ENCODE measurements at regions not wholly inside any gene's neighbourhood (a gene's known extent, or its start where the extent isn't known, plus 50 kb on each side); places are given as distances from the start of the nearest gene placed in this dataset.
"Not testable (repeated sequence)": the region's sequence is repeated elsewhere in the genome, so short reads cannot be mapped to it uniquely, and the experiment has no call there.

DNA sequence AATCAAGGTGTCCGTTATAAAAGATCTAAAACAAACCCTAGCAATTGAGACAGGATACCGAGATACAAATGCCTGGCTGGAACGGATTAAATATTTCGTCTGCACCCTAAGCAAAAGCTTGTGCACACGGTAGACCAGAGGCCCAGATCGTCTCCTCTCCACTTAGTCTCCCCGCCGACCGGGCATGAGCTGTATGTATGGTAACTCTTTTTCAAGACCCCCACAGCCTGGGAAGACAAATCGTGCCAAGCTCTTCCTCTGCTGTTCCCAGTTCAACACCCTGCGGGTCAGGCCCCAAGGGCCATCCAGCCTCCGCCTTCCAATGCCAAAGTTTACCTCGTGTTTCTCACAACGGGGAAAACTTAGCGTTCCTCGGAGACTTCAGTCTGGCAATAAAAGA lies 285.7 kb upstream of the GALNT17 start:
- DNase-seq (ENCODE audit: low read depth in 4 of 4, low spot score in 1 of 4): no peak

DNA sequence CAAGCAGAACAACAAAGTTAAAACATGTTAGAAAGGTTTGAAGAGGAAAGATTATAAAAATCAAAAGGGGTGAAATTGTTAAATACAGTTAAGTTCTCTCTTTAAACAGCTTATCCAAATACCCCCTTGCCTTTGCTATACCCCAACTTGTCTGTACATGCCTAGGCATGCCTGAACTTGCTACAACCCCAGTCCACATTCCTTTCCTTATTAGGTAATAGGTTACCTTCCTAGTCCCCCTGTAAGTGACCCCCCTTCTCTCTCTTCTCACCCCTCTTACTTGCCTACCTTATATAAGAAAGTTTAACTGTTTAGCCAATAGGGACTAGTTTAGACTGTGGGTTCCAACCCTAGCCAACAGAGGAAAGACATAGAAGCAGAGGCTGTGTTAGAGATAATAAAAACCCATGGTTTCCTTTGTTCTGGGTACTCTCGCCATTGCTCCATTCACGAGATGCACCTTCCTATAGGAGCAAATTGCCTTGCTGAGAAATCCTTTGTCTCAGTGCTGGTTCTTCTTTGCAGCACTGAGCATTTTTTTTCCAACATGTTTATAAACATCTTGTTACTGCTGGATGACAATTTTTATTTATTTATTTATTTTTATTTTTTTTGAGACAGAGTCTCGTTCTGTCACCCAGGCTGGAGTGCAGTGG lies 282.2 kb upstream of the GALNT17 start:
- no peak for DNase-seq (ENCODE audit: low read depth in 4 of 4, low spot score in 1 of 4)

DNA sequence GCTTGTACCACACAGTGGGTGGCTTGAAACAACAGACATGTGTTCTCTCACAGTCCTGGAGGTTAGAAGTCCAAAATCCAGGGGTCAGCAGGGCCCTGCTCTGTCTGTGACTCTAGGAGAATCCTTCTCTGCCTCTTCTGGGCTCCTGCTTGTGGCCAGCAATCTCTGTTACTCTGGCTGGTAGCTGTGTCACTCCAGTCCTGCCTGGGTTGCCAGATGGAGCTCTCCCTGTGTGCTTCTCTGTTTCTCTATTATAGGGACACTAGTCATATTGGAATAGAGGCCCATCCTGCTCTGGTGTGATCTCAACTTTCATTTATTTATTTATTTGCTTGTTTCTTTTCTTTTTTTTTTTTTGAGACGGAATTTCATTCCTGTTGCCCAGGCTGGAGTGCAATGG lies 276.6 kb upstream of the GALNT17 start:
- DNase-seq (ENCODE audit: low read depth in 4 of 4, low spot score in 1 of 4): no peak

DNA sequence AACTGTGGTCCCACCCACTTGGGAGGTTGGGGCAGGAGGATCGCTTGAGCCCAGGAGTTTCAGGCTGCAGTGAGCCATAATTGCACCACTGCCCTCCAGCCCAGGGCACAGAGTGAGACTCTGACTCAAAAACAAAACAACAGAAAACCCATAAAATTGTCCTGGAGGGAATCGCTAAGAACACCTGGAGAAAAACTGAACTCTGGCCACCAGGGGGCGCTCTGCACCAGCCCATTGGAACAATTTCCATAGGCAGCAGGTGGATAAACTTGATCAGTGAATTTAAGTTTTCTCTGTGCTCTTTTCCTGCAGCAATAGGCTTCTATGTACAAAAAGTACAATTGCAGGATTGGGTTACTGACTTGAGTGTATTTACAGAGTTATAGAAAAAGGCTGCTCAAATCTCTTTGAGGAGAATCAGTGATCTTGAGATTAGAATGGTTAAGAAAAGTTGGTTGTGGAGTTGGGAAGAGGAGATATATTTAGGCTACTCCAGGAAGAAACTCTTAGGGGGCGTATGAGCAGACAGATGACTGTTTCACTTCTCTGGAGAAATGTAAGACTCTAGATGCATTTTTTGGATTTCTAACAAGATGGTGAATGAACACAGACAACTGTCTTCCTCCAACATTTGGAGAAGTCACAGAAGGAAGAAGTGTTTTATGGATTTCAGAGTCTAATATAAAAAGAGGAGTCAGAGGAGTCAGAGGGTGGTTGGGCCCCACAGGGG lies 274.9 kb upstream of the GALNT17 start:
- DNase-seq (ENCODE audit: low read depth in 4 of 4, low spot score in 1 of 4): peak; percentile 19 to 45 (median 26)

DNA sequence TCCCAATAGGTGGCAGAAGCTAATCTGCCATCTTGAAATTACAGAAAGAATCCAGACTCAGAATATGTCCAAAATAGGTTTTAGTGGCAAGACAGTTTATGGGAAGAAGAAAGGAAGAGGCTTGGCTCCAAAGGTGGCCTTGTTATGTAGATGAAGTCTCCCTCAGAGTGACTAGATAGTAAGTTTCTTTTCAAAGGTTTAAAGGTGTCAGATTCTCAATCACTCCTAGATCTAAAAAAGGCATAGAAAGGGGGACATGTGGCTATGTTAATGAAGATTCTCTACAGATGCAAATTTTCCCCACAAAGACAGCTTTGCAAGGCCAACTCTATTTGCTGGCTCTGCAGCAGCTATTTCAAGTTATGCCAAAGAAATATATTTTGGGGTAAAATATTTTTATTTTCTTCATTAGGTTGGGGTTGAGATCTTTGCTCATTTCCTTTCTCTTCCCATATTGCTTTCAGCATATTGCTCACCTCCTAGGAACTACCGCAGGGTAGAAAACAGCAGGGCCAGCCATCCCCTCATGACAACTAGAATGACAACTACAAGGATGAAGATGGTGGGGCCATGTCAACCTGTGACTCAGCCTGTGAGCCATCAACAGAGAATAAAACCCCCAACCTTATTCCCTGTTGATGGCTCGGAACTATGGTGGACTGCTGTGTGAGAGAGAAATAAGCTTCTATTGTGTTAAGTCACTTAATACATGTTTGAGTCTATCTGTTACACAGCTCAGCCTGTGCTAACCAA lies 274.0 kb upstream of the GALNT17 start:
- no peak for DNase-seq (ENCODE audit: low read depth in 4 of 4, low spot score in 1 of 4)

DNA sequence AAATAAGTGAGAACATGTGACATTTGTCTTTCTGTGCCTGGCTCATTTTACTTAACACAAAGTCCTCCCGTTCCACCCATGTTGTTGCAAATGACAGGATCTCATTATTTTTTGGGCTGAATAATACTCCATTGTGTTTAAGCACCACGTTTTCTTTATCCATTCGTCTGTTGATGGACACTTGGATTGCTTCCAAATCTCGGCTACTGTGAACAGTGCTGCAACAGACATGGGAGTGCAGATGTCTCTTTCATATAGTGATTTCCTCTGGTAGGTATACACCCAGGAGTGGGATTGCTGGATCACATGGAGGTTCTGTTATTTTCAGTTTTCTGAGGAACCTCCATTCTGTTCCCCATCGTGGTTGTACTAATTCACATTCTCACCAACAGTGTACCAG lies 264.4 kb upstream of the GALNT17 start:
- no peak for DNase-seq (ENCODE audit: low read depth in 4 of 4, low spot score in 1 of 4)

DNA sequence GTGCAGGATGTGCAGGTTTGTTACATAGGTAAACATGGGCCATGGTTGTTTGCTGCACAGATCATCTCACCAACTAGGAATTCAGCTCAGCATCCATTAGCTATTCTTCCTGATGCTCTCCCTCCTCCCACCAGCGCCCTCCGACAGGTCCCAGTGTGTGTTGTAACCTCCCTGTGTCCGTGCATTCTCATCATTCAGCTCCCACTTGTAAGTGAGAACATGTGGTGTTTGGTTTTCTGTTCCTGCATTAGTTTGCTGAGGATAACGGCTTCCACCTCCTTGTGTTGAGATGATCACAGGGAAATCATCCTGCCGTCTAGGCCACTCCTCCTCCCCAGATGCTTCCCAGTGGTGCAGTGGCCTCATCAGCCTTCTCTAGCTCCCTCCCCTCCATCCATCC lies 261.6 kb upstream of the GALNT17 start:
- no peak for DNase-seq (ENCODE audit: low read depth in 4 of 4, low spot score in 1 of 4)

DNA sequence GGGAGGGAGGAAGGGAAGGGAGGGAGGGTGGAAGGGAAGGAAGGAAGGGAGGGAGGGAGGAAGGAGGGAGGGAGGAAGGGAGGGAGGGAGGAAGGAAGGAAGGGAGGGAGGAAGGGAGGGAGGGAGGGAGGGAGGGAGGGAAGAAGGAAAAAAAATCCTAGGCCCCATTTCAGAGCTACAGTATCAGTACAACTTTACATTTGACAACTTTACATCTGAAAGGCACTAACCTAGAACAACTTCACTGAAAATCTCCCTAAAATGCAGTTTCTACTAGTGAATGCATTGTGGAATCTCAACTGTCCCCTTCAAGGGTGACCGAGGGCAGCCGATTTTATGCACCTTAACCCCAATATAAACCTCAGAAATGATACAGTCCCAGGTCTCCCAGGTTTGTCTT lies 259.8 kb upstream of the GALNT17 start:
- no peak for DNase-seq (ENCODE audit: low read depth in 4 of 4, low spot score in 1 of 4)

DNA sequence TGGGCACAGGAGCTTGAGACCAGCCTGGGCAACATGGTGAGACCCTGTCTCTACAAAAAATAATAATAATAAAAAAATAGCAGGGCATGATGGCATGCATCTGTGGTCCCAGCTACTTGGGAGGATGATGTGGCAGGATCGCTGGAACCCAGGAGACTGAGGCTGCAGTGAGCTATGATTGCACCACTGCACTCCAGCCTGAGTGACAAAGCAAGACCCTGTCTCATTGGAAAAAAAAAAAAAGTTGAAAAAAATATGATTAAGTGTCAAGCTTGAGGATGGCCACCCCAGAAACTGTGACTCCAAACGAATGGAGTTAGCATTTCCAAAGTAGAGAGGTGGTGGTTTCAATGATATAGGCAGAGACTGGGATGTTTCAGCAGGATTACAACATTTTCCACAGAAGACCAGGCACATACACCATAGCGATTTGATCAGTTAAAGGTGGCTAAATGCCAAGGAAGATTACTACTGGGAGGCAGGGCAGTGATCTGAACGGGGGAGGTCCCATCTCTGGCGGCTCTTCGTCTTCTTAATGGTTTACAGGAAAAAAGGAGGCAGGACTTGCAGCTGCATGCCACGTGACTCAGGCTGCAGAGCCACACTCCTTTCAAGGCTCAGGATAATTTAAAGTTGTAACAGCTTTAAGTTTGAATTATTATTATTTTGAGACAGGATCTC lies 250.6 kb upstream of the GALNT17 start:
- no peak for DNase-seq (ENCODE audit: low read depth in 4 of 4, low spot score in 1 of 4)

DNA sequence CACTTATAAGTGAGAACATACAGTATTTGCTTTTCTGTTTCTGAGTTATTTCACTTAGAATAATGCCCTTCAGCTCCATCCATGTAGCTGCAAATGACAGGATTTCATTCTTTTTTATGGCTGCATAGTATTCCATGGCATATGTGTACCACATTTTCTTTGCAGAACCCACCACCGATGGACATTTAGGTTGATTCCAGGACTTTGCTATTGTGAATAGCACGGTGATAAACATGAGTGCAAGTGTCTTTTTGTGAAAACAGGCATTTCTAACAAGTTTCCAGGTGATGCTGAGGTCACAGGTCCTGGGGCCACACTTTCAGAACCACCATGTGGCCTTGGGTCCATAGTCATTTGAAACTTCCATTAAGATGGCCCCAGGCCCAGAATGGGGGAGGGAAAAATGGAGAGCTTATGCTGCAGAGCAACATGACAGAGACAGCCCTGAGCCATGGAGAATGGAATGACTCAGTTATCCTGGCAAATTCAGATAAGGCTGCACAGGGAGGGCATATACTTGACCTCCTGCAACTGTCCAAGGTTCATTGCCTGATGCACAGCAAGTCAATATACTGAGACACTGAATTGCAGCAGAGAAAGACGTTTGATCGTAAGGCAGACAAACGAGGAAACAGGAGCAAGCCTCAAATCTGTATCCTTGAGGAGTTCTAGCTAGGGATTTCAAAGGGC lies 248.0 kb upstream of the GALNT17 start:
- no peak for DNase-seq (ENCODE audit: low read depth in 4 of 4, low spot score in 1 of 4)

DNA sequence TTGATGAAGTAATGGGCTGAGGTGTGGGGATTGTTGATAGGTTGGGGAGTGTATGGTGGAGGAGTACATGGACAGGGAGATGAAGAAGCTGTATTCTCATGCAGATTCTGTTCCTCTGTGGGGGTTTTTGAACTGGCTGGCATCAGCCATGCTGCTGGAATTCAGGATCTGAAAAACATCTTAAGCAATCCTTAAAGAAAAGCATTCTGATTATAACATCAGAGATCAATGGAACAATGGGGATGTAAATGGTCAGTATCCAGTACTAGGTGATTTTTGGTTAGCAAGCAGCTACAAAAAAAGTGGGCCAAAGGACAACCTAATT lies 247.5 kb upstream of the GALNT17 start:
- DNase-seq (ENCODE audit: low read depth in 4 of 4, low spot score in 1 of 4): no peak

DNA sequence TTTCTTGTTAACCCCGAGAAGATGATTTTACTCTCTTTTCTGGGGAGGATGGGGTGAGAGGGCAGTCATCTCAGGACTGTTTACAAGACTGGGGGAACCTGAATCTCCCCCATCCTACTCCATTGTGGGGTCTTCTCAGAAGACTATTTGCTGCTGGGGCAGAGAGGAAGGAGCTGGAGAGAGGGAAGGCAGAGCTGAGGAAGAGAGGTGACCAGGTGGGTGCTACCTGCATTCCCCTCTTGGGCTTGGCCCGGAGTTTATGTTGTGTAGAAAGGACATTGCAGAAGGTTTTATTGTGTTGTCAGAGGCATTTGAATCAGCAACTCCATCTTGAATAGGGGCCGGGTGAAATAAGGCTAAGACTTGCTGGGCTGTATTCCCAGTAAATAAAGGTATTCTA lies 247.1 kb upstream of the GALNT17 start:
- DNase-seq (ENCODE audit: low read depth in 4 of 4, low spot score in 1 of 4): no peak

DNA sequence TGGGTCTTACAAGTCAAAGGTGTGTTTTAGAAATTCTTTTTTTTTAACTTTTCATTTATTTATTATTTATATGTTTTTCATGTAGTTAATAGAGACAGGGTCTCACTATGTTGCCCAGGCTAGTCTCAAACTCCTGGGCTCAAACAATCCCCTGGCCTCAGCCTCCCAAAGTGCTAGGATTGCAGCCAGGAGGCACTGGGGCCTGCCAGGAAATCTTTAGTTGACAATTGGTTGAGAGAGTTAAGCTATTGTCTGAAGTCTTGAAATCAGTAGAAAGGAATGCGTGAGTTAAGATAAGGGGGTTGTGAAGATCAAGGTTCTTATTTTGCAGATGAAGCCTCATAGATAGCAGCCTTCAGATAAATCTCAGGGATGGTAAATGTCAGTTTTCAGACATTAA lies 245.4 kb upstream of the GALNT17 start:
- DNase-seq (ENCODE audit: low read depth in 4 of 4, low spot score in 1 of 4): no peak

DNA sequence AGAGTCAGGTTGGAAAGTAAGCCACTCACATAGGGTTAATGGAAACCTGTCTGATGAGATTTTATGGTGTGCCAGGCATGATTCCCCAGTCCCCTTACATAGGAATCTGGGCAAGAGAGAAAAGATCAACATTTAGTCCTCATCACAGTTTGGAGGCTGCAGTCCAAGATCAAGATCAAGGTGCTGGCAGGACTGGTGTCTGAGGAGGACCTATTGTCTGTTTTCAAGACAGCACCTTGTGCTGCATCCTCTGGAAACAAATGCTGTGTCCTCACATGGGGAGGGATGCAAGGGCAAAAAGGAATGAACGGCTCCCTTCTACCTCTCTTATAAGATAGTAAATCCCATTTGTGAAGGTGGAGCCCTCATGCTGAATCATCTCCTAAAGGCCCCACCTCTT lies 244.8 kb upstream of the GALNT17 start:
- DNase-seq (ENCODE audit: low read depth in 4 of 4, low spot score in 1 of 4): no peak

DNA sequence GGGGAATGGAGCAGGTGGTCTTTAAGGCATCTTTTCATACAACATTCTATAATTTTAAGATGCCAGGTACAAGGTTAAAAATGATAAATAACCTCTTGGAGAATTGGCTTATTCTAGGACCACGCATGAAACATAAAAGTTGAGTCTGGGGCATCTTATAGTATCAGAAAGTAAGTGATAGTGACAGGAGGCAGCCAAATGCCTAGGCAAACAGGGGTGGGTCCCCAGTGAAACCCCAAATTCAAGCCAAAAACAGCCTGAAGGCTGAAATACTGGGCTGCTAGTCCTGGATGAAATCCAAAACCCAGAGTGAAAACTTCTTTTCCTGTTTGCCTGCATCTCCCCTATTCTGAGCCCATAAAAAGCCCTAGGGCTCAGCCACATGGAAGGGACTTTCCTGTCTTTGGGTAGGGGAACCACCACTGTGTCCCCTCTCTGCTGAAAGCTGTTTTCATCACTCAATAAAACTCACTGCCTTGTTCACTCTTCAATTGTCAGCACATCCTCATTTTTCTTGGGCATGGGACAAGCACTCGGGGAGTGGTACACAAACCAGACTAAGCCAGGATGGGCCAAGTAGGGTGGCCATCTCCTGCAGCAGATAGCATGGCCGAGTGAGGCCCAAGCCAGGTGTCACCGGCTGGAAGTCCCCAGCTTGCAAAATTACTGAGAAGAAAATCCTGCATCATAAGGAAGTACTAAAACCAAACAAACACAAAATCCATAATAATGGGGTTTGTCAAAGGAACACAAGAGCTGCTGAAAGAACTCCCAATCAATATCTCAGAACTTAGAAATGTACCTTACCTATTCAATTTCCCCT lies 241.6 kb upstream of the GALNT17 start:
- no peak for DNase-seq (ENCODE audit: low read depth in 4 of 4, low spot score in 1 of 4)

DNA sequence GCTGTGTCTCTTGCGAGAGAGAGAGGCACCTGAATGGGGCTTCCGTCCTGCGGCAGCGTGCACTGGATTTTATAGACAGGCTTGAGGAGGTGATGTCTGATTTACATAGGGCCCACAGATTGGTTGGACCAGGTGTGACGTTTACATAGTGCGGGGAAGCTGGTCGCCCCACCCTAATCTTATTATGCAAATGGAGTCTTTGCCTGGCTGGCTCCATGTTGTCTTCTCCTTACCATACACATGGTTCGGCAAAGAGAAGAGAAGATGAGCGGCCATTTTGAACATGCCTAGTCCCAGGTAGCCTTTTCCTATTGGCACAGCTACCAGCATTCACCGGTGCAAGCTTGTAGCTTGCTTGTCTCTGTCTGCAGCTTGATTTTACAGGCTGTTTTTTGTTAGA lies 238.5 kb upstream of the GALNT17 start:
- DNase-seq (ENCODE audit: low read depth in 4 of 4, low spot score in 1 of 4): no peak

DNA sequence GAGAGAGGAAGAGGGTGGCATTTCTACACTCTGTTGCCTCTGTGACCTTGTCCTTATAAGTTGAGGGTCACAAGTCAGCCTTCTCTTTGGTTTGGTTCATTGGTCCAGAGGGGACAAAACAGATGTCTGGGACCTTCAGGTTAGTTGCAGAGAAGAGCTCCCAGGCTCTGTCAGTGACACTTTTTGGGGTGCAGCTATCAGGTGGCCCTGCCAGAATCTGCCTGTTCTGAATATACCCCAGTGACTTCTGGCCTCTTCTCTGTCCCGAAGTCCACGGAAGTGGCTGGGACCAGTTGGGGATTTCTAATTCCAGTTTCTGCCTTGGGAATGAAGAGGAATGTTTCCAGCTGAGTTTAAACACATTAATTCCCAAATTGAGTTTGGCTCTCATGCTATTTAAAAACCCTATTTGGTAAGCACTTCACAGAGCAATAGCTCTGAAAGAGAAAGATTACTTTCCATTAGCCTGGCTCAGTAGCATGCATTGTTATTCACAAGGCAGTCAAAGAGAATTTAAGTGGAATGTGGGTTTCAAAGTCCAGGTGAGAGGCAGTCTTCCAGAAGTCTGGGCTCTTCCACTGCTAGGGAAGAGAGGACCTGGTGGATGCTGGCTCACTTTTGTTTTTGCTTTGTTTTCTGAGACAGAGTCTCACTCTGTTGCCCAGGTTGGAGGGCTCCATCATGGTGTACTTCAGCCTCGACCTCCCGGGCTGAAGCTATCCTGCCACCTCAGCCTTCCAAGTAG lies 237.8 kb upstream of the GALNT17 start:
- no peak for DNase-seq (ENCODE audit: low read depth in 4 of 4, low spot score in 1 of 4)

DNA sequence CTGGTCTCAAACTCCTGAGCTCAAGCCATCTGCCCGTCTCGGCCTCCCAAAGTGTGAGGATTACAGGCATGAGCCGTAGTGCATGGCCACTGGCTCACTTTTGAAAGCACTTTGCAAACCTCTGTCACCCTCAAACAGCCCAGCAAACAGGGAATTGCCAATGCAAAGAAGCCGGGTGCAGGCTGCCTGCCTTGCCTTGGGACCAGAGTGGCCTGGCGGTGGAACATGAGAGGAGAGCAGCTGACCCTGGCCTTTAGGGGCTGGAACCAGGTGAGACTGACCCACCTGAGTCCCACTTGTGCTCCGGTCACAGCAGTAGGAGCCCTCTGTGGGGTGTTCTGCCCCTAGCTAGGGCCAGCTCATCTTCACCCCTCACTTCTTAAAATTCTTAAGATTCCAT lies 237.1 kb upstream of the GALNT17 start:
- DNase-seq (ENCODE audit: low read depth in 4 of 4, low spot score in 1 of 4): no peak

DNA sequence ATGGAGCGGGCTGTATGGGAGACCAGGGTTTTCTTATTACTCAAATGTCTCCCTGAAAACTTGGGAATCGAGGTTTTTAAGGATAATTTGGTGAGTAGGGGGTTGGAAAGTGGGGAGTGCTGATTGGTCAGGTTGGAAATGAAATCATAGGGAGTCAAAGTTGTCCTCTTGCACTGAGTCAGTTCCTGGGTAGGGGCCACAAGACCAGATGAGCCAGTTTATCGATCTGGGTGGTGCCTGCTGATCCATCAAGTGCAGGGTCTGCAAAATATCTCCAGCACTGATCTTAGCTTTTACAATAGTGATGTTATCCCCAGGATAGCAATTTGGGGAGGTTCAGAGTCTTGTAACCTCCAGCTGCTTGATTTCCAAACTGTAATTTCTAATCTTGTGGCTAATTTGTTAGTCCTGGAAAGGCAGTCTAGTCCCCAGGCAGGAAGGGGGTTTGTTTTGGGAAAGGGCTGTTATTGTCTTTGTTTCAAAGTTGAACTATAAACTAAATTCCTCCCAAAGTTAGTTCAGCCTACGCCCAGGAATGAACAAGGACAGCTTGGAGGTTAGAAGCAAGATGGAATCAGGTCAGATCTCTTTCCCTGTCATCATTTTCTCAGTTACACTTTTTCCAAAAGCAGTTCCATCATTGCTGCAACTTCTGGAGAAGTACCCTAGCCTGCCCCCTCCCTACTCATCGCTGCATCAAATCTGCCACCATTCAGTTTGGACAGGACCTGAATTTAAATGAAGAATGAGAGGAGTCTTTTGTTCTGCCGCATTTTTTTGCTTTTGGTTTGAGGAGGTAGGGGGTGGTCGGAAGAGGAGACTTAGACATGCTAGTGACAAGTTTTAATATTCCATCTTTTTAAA lies 236.4 kb upstream of the GALNT17 start:
- not testable (repeated sequence) for DNase-seq (ENCODE audit: low read depth in 4 of 4, low spot score in 1 of 4)

Measured in stimulated activated CD4-positive, alpha-beta T cell treated with anti-CD3 and anti-CD28 coated beads, Interleukin-1b, Interleukin-23, amount 100 ng/mL, for 24 hours (primary cell).